ENCODE measurements at regions not wholly inside any gene's neighbourhood (a gene's known extent, or its start where the extent isn't known, plus 50 kb on each side); places are given as distances from the start of the nearest gene placed in this dataset.
"Not testable (repeated sequence)": the region's sequence is repeated elsewhere in the genome, so short reads cannot be mapped to it uniquely, and the experiment has no call there.

DNA sequence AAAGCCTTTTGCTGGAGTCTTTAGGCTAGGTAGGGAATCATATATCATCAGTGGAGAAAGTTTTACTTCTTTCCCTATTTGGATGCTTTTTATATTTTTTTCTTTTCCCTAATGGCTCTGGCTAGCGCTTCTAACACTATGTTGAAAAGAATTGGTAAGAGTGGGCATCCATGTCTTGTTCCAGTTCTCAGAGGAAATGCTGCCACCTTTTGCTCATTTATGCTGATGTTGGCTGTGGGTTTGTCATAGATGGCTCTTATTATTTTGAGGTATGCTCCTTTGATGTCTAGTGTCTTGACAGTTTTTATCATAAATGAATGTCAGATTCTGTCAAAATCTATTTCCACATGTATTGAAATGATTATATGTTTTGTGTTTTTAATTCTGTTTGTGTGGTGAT is 1544.1 kb downstream of the REEP3 start:
- Mint-ChIP-seq H3K27me3 (ENCODE audit: low read depth) (no peaks in the 10 kb centered on the region), H3K4me1 (ENCODE audit: low read depth) (no peaks in the 10 kb centered on the region), H3K36me3 (ENCODE audit: low read depth) (no peaks in the 10 kb centered on the region), H3K9me3 (ENCODE audit: low read depth) (peaks cover 13% of the 10 kb centered on the region), H3K4me3 (ENCODE audit: unreplicated experiment) (no peak overlapping the region), H3K27ac (ENCODE audit: unreplicated experiment) (no peak overlapping the region)
- DNase-seq (ENCODE audit: low spot score), result no peak
- TF ChIP-seq, protein P1, sequence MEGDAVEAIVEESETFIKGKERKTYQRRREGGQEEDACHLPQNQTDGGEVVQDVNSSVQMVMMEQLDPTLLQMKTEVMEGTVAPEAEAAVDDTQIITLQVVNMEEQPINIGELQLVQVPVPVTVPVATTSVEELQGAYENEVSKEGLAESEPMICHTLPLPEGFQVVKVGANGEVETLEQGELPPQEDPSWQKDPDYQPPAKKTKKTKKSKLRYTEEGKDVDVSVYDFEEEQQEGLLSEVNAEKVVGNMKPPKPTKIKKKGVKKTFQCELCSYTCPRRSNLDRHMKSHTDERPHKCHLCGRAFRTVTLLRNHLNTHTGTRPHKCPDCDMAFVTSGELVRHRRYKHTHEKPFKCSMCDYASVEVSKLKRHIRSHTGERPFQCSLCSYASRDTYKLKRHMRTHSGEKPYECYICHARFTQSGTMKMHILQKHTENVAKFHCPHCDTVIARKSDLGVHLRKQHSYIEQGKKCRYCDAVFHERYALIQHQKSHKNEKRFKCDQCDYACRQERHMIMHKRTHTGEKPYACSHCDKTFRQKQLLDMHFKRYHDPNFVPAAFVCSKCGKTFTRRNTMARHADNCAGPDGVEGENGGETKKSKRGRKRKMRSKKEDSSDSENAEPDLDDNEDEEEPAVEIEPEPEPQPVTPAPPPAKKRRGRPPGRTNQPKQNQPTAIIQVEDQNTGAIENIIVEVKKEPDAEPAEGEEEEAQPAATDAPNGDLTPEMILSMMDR (IDR thresholded peaks at IDR 0.05), result no peak

DNA sequence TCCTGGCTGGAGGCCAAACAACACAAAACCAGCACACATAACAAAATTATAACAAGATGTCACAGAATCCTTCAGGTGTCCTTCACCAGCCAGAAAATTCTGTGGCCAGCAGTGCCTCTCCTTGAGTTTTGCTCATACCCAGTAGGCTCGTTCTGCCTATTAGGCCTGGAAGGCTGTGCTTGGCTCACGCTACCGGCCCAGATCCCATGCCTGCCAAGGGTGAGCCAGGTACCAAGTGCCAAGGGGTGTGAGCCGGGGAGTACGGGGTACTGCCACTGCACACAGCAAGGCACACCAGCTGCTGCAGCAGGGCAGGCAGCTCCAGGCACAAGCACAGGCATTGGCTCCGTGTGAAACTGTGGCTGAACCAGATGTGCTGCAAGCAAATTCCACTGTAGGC is 1562.0 kb downstream of the REEP3 start:
- H3K9me3 Mint-ChIP-seq (ENCODE audit: low read depth), result peaks cover 12% of the 10 kb centered on the region
- TF ChIP-seq, protein P1 (IDR thresholded peaks at IDR 0.05), result no peak
- no peak overlapping the region for H3K4me3 Mint-ChIP-seq (ENCODE audit: unreplicated experiment)
- no peaks in the 10 kb centered on the region for H3K36me3 Mint-ChIP-seq (ENCODE audit: low read depth)
- no peak overlapping the region for H3K27ac Mint-ChIP-seq (ENCODE audit: unreplicated experiment)
- no peaks in the 10 kb centered on the region for H3K4me1 Mint-ChIP-seq (ENCODE audit: low read depth)
- no peaks in the 10 kb centered on the region for H3K27me3 Mint-ChIP-seq (ENCODE audit: low read depth)
- DNase-seq (ENCODE audit: low spot score), result no peak

DNA sequence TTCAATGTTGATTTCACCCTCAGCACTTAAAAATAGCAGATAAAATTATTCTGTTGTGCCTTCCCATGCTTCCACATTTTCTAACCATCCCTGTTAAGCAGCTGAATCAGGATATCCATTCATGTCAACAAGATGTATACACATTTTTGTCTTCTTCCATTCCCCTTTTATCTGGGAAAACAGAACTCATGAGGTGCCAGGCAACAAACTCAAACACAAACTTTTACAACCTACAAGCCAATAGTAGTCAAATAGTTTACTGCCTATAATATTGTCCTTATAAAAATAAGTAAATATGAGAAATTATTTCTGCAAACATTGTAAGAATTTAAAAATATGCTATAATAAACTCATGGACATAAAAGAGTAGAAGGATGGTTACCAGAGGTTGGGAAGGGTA is 1569.8 kb downstream of the REEP3 start:
- H3K36me3 Mint-ChIP-seq (ENCODE audit: low read depth), result no peaks in the 10 kb centered on the region
- DNase-seq (ENCODE audit: low spot score), result no peak
- TF ChIP-seq, protein P1 (IDR thresholded peaks at IDR 0.05), result no peak
- no peaks in the 10 kb centered on the region for H3K4me1 Mint-ChIP-seq (ENCODE audit: low read depth)
- no peaks in the 10 kb centered on the region for H3K27me3 Mint-ChIP-seq (ENCODE audit: low read depth)
- H3K27ac Mint-ChIP-seq (ENCODE audit: unreplicated experiment), result no peak overlapping the region
- H3K4me3 Mint-ChIP-seq (ENCODE audit: unreplicated experiment), result no peak overlapping the region
- no peaks in the 10 kb centered on the region for H3K9me3 Mint-ChIP-seq (ENCODE audit: low read depth)

DNA sequence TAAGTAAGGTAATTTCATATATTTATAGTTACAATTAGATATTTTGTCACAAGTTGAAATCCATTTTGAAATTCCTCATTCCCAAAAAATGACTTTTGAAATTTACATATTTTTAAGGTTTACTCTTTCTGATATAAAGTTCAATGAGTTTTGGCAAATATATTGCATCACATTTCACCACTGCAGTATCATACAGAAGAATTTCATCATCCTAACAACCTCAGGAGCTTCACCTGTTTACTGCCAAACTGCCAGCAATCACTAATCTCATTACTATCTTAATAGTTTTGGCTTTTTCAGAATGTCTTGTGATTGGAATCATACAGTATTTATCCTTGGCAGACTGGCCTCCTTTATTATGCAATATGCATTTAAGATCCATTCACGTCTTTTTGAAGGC is 1578.9 kb downstream of the REEP3 start:
- Mint-ChIP-seq H3K27ac (ENCODE audit: unreplicated experiment) (no peak overlapping the region), H3K9me3 (ENCODE audit: low read depth) (peaks cover 9% of the 10 kb centered on the region), H3K4me1 (ENCODE audit: low read depth) (no peaks in the 10 kb centered on the region), H3K36me3 (ENCODE audit: low read depth) (no peaks in the 10 kb centered on the region), H3K27me3 (ENCODE audit: low read depth) (no peaks in the 10 kb centered on the region), H3K4me3 (ENCODE audit: unreplicated experiment) (no peak overlapping the region)
- TF ChIP-seq, protein P1 (IDR thresholded peaks at IDR 0.05), result no peak
- no peak for DNase-seq (ENCODE audit: low spot score)

DNA sequence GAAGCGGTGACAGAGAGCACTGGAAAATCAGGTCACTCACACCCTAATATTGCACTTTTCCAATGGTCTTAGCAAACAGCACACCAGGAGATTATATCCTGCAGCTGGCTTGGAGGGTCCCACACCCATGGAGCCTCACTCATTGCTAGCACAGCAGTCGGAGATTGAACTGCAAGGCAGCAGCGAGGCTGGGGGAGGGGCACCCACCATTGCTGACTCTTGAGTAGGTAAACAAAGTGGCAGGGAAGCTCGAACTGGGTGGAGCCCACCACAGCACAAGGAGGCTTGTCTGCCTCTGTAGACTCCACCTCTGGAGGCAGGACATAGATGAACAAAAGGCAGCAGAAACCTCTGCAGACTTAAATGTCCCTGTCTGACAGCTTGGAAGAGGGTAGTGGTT is 1579.7 kb downstream of the REEP3 start:
- not testable (repeated sequence) for DNase-seq (ENCODE audit: low spot score); H3K4me3 Mint-ChIP-seq (ENCODE audit: unreplicated experiment); H3K27me3 Mint-ChIP-seq (ENCODE audit: low read depth); H3K4me1 Mint-ChIP-seq (ENCODE audit: low read depth); H3K36me3 Mint-ChIP-seq (ENCODE audit: low read depth); H3K27ac Mint-ChIP-seq (ENCODE audit: unreplicated experiment)
- peaks cover 15% of the 10 kb centered on the region for H3K9me3 Mint-ChIP-seq (ENCODE audit: low read depth)

DNA sequence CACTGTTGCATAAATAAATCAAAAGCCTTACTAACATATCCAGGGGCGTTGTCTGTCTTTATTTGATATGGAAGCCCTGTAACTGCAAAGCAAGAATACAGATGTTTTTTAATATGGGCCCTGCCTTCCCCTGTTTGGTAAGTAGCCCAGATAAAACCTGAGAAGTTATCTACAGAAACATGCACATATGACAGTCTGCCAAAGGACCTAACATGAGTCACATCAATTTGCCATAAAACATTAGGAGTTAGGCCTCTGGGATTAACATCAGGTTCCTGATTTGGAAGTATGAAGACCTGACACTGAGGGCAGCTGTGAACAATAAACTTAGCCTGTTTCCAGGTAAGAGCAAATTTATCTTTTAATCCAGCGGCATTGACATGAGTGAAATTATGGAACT is 1588.8 kb downstream of the REEP3 start:
- no peak overlapping the region for H3K27ac Mint-ChIP-seq (ENCODE audit: unreplicated experiment)

DNA sequence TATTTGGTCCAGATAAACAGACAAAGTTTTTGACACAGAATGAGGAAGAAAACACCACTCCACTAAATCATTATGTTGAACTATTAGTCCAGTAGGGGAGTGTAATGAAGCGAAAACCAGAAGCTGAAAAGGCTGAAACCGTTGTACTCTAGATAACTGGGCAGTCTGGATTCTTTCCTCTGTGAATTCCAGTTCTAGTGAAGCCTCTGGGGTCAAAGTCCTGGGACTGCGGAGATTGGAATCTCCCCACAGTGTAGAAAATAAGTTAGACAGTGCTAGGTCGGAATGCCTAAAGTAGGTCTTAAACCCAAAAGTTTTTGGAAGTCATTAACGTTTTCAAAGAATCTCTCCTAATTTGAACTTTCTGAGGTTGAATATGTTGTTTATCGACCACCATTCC is 1589.9 kb downstream of the REEP3 start:
- H3K36me3 Mint-ChIP-seq (ENCODE audit: low read depth); DNase-seq (ENCODE audit: low spot score); H3K4me1 Mint-ChIP-seq (ENCODE audit: low read depth); H3K27me3 Mint-ChIP-seq (ENCODE audit: low read depth); H3K4me3 Mint-ChIP-seq (ENCODE audit: unreplicated experiment); H3K27ac Mint-ChIP-seq (ENCODE audit: unreplicated experiment): not testable (repeated sequence)
- H3K9me3 Mint-ChIP-seq (ENCODE audit: low read depth), result peaks cover 12% of the 10 kb centered on the region

More for the DNA sequence above, 1588.8 kb downstream of the REEP3 start:
- no peak for DNase-seq (ENCODE audit: low spot score)
- Mint-ChIP-seq H3K36me3 (ENCODE audit: low read depth) (peaks cover 1% of the 10 kb centered on the region), H3K9me3 (ENCODE audit: low read depth) (peaks cover 19% of the 10 kb centered on the region), H3K27me3 (ENCODE audit: low read depth) (no peaks in the 10 kb centered on the region), H3K4me1 (ENCODE audit: low read depth) (no peaks in the 10 kb centered on the region), H3K4me3 (ENCODE audit: unreplicated experiment) (no peak overlapping the region)
- TF ChIP-seq, protein P1 (IDR thresholded peaks at IDR 0.05), result no peak
